ENCODE measurements at regions not wholly inside any gene's neighbourhood (a gene's known extent, or its start where the extent isn't known, plus 50 kb on each side); places are given as distances from the start of the nearest gene placed in this dataset.

DNA sequence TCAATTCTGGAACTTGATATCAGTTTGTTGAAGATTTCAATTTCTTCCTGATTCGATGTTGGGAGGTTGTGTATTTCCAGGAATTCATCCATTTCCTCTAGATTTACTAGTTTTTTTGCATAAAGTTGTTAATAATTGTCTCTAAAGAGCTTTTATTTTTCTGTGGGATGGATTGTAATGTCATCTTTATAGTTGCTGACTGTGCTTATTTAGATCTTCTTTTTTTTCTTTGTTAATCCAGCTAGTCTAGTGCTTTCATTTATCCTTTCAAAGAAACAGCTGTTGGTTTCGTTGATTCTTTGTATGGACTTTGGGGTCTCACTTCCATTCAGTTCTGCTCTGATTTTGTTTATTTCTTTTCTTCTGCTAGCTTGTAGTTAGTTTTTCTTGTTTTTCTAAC, 302.0 kb upstream of the DMAC1 start:
- in situ Hi-C loops (cut with MboI; ENCODE audit: low sequenced_read_pairs): no loop called here
- Histone ChIP-seq H3K36me3 (replicated peaks) (no peaks in the 10 kb centered on the region), H3K9me3 (no peaks in the 10 kb centered on the region), H3K4me1 (no peaks in the 10 kb centered on the region; the same call in 1 of the 2 replicates), H3K27me3 (ENCODE audit: low read depth) (no peaks in the 10 kb centered on the region), H3K4me3 (no peak overlapping the region)
- DNase-seq (ENCODE audit: low spot score in 2 of 2): no peak

DNA sequence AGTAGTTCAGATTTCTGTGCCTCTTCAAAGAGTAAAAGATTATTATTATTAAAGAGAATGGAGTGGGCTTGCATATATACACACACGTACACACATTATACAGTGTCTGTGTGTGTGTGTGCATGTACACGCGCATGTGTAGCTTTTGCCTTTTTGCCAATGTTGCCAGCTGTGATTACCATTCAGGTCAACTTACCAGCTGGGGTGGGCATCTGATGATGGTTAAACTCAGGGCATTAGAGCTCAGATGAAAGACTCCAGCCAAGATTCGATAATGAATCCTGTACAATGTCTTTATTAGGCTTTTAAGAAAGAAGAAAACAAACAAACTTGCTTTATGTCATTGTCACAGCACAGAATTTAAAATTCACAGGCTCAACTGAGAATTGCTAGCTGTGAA, 296.5 kb upstream of the DMAC1 start:
- in situ Hi-C loops (cut with MboI; ENCODE audit: low sequenced_read_pairs): no loop called here
- no peak overlapping the region for H3K4me3 ChIP-seq
- no peak for DNase-seq (ENCODE audit: low spot score in 2 of 2)
- H3K27me3 ChIP-seq (ENCODE audit: low read depth): no peaks in the 10 kb centered on the region
- H3K4me1 ChIP-seq: peaks cover 4% of the 10 kb centered on the region; the same call in 1 of the 2 replicates
- no peaks in the 10 kb centered on the region for H3K36me3 ChIP-seq (replicated peaks)
- H3K9me3 ChIP-seq: no peaks in the 10 kb centered on the region

DNA sequence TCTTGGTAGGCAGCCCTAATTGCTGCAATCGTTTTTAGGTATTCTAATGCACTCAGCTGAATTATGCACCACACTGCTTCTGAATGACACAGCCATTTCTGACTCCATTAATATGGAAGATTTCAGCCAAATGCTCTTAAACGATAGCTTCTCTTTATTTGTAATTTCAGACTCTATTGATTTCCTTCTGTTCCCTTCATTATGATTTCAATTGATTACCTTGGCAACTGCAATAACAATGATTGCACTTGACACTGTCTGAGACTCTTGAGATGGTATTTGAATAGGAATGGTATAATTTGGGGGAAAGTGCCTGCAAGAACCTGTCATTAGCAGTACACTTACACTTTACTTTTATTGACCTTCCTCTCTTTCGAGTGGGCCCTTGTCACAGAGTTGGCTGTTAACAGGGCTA, 296.1 kb upstream of the DMAC1 start:
- DNase-seq (ENCODE audit: low spot score in 2 of 2): peak; percentile 21 to 73
- Histone ChIP-seq H3K27me3 (ENCODE audit: low read depth) (no peaks in the 10 kb centered on the region), H3K36me3 (replicated peaks) (no peaks in the 10 kb centered on the region), H3K4me3 (no peak overlapping the region), H3K4me1 (peaks cover 4% of the 10 kb centered on the region; the same call in 1 of the 2 replicates), H3K9me3 (no peaks in the 10 kb centered on the region)
- in situ Hi-C loops (cut with MboI; ENCODE audit: low sequenced_read_pairs): no loop called here

DNA sequence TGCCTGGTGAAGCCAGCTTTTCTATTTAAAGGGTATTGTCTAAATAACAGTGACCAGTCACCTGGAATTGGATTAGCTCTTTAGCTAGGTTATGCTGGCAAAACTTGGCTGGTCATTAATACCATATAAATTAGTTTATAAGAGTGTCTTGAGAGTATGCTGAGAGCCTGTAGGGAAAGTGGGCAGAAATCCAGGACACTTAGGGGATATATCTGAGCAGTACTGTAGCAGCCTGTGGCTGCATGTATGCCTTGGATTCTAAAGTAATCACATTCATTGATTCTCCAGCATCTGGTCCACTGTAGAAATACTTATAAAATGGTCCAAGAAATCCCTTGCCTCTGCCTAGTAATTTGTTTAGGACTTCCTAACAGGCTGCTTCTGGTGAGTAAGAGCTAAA, 288.9 kb upstream of the DMAC1 start:
- in situ Hi-C loops (cut with MboI; ENCODE audit: low sequenced_read_pairs): no loop called here

DNA sequence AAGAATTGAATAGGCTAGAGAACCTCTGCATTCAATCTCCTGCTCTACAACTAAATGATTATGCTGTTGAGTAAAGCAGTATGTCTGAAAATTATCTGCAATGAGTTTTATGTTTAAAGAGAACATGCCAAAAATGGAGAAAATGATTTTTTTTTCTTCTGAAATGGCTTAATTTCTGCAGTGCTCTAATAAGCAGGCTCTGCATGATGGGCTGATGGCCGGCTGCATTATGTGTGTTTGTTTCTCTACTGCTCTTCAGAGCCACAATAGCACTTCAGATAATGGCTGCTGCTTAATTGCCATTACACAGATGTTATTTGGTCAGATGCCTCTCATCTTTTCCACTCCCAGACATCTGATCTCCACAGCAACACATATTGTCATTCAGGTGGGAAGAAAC, 286.4 kb upstream of the DMAC1 start:
- no peaks in the 10 kb centered on the region for H3K27me3 ChIP-seq (ENCODE audit: low read depth)
- in situ Hi-C loops (cut with MboI; ENCODE audit: low sequenced_read_pairs): no loop called here
- H3K4me3 ChIP-seq: no peak overlapping the region
- DNase-seq (ENCODE audit: low spot score in 2 of 2): no peak
- H3K9me3 ChIP-seq: no peaks in the 10 kb centered on the region
- H3K4me1 ChIP-seq: no peaks in the 10 kb centered on the region
- no peaks in the 10 kb centered on the region for H3K36me3 ChIP-seq (replicated peaks)

More for the DNA sequence above, 288.9 kb upstream of the DMAC1 start:
- H3K4me1 ChIP-seq: no peaks in the 10 kb centered on the region
- H3K27me3 ChIP-seq (ENCODE audit: low read depth): no peaks in the 10 kb centered on the region
- H3K9me3 ChIP-seq: no peaks in the 10 kb centered on the region
- DNase-seq (ENCODE audit: low spot score in 2 of 2): no peak
- H3K36me3 ChIP-seq (replicated peaks): no peaks in the 10 kb centered on the region
- H3K4me3 ChIP-seq: no peak overlapping the region

DNA sequence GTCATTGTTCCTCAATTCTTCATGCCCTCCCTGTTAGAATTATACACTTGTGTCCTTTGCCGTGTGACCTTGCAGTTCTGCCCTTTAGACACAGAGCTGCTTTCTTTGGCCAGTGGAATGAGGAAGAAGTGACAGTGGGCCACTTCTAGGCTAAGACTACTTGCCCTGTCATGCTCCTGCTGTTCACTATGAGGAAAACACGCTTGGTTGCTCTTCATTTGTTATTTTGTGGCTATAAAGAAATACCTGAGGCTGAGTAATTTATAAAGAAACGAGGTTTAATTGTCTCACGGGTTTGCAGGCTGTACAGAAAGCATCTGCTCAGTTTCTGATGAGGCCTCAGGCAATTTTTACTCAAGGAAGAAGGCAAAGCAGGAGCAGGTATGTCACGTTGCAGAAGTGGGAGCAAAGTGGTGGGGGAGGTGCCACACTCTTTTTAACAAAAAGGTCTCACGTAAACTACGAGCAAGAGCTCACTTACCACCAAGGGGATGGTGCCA, 279.1 kb upstream of the DMAC1 start:
- Histone ChIP-seq H3K9me3 (no peaks in the 10 kb centered on the region), H3K27me3 (ENCODE audit: low read depth) (no peaks in the 10 kb centered on the region), H3K4me1 (no peaks in the 10 kb centered on the region), H3K4me3 (no peak overlapping the region), H3K36me3 (replicated peaks) (no peaks in the 10 kb centered on the region)
- in situ Hi-C loops (cut with MboI; ENCODE audit: low sequenced_read_pairs): no loop called here
- no peak for DNase-seq (ENCODE audit: low spot score in 2 of 2)

DNA sequence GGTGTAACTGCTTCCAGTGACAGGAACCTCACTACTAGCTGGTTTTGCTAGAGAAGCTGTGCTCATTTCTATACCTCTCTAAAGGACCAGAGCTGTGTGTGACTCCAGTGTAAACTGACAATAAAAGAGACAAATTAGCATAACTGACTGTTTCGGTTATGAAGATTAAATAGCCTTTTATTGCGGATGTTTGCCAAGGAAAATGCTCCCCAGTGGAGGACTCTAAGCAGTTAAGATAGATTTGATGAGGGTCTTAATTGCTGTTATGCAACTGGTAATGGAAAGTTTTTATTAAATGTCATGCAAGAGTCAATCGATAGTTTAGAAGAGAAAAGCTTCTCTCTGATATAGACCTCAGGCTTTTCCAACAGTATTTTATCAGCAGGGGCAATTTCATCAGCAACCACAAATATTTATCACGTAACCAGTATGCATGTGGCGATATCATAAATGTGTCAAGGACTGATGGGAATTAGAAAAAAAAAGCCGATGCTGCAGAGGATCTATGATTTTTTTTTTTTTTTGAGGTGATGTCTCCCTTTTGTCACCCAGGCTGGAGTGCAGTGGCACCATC, 275.2 kb upstream of the DMAC1 start:
- in situ Hi-C loops (cut with MboI; ENCODE audit: low sequenced_read_pairs): no loop called here
- no peak overlapping the region for H3K4me3 ChIP-seq
- no peaks in the 10 kb centered on the region for H3K27me3 ChIP-seq (ENCODE audit: low read depth)
- H3K36me3 ChIP-seq (replicated peaks): no peaks in the 10 kb centered on the region
- no peaks in the 10 kb centered on the region for H3K4me1 ChIP-seq
- H3K9me3 ChIP-seq: no peaks in the 10 kb centered on the region
- DNase-seq (ENCODE audit: low spot score in 2 of 2): peak in 1 of 2 experiments; percentile 61

DNA sequence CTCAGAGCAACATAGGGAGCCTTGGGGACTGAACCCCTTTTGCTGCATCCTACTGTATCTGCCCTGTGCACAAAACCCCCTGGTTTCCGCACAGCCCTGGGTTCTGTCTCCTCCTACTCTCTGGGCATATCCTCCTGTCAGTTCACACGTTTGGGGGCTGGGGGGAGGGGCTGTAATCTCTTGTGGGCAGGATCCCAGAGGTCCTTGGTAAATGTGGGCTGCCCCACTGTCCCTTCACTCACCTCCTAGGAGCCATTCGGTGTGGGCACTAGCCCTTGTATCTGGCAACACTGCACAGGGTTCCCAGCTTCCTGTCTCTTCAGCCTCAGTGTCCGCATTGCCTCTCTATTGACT, 271.8 kb upstream of the DMAC1 start:
- Histone ChIP-seq H3K4me1 (no peaks in the 10 kb centered on the region), H3K4me3 (no peak overlapping the region), H3K36me3 (replicated peaks) (no peaks in the 10 kb centered on the region), H3K27me3 (ENCODE audit: low read depth) (no peaks in the 10 kb centered on the region), H3K9me3 (peaks cover 2% of the 10 kb centered on the region; the same call in 1 of the 2 replicates)
- DNase-seq (ENCODE audit: low spot score in 2 of 2): no peak
- in situ Hi-C loops (cut with MboI; ENCODE audit: low sequenced_read_pairs): no loop called here

DNA sequence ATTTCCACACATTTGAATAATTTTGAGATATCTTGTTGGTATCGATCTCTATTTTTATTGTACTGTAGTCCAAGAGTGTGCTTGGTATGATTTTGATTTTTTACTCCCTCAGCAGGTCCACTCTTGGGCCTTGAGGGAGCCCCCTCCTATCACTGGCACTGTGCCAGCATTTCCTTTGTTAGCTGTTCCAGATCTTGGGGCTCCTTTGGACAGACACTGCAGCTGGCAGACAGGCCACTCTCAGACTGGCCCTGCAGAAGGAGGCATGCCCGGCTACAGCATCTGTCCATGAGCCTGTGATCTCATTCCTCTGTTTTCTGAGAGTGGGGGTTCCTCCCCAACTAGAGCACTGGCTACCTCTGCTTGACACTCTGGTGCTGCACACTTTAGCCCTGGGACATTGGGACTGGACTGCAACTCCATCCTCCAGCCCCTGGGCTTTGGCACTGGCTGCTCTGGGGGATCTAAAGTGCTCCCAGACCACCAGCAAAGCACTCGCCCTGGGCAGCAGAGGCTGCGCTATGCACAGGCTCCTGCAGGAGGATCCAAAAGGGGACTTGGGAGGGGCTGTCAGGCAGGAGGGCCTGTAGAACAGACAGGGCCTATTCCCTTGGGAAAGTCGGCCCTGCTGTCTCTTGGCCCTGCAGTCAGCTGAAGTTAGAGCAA, 271.3 kb upstream of the DMAC1 start:
- no peak for DNase-seq (ENCODE audit: low spot score in 2 of 2)
- H3K27me3 ChIP-seq (ENCODE audit: low read depth): no peaks in the 10 kb centered on the region
- in situ Hi-C loops (cut with MboI; ENCODE audit: low sequenced_read_pairs): no loop called here
- no peaks in the 10 kb centered on the region for H3K4me1 ChIP-seq
- peaks cover 2% of the 10 kb centered on the region; the same call in 1 of the 2 replicates for H3K9me3 ChIP-seq
- no peak overlapping the region for H3K4me3 ChIP-seq
- H3K36me3 ChIP-seq (replicated peaks): no peaks in the 10 kb centered on the region

DNA sequence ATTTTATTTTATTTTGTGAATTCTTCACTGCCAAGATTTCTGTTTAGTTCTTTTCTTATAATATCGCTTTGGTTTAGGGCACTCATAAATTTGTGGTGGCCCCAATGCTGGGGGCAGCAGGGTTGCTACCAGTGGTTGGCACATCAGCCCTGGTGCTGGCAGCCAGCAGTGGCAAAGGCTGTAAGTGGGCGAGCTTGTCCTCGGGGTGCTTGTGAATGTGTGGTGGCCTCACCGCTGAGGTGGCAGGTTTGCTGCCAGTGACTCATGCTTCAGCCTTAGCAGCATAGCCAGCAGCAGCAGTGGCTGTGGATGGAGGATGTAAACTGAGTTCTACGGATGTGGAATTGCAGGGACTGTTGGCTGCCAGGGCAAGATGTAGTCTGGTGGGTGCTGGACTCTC, 262.9 kb upstream of the DMAC1 start:
- Histone ChIP-seq H3K36me3 (replicated peaks) (no peaks in the 10 kb centered on the region), H3K9me3 (no peaks in the 10 kb centered on the region), H3K27me3 (ENCODE audit: low read depth) (no peaks in the 10 kb centered on the region), H3K4me1 (no peaks in the 10 kb centered on the region), H3K4me3 (no peak overlapping the region)
- in situ Hi-C loops (cut with MboI; ENCODE audit: low sequenced_read_pairs): no loop called here
- no peak for DNase-seq (ENCODE audit: low spot score in 2 of 2)

DNA sequence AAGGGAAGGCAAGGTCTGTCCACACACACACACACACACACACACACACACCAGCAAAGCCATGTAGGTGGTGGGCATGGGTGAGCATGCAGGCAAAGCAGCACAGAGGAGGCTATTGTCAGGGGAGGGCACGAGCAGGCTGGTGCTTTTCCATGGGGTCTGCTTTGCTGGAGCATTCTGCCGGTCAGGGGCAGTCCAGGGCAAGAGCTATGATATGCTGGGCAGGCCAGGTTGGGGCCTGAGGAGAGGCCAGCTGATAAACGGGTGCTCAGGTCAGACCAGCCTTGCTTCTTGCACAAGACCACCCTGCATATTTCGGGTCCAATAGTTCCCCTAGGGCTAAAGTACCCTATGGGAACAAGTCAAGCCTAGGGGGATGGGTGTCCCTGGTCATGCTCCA, 253.9 kb upstream of the DMAC1 start:
- H3K9me3 ChIP-seq: no peaks in the 10 kb centered on the region; the same call in 1 of the 2 replicates

DNA sequence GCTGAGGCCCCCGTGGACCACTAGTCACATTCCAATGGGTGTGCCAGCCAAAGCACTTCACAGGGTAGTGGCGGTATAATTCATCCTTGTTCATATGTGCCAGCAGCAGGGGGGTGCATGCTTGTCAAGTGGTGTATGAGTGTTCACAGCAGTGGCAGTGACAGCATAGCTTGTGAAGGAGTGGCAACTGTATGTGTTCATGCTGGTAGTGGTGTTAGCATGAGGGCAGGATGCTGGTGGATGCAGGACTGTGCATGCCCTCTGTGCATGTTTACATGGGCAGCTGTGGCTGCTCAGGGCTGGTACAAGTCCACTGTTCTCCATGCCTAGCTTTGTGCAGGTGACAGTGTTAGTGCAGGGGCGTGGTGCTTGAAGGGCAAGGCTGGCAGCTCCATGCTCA, 253.4 kb upstream of the DMAC1 start:
- H3K4me1 ChIP-seq: no peaks in the 10 kb centered on the region
- in situ Hi-C loops (cut with MboI; ENCODE audit: low sequenced_read_pairs): no loop called here
- DNase-seq (ENCODE audit: low spot score in 2 of 2): no peak
- H3K4me3 ChIP-seq: no peak overlapping the region
- H3K36me3 ChIP-seq (replicated peaks): no peaks in the 10 kb centered on the region
- no peaks in the 10 kb centered on the region; the same call in 1 of the 2 replicates for H3K9me3 ChIP-seq
- no peaks in the 10 kb centered on the region for H3K27me3 ChIP-seq (ENCODE audit: low read depth)

More for the DNA sequence above, 253.9 kb upstream of the DMAC1 start:
- Histone ChIP-seq H3K4me3 (no peak overlapping the region), H3K36me3 (replicated peaks) (no peaks in the 10 kb centered on the region), H3K27me3 (ENCODE audit: low read depth) (no peaks in the 10 kb centered on the region), H3K4me1 (no peaks in the 10 kb centered on the region)
- in situ Hi-C loops (cut with MboI; ENCODE audit: low sequenced_read_pairs): no loop called here
- DNase-seq (ENCODE audit: low spot score in 2 of 2): no peak

DNA sequence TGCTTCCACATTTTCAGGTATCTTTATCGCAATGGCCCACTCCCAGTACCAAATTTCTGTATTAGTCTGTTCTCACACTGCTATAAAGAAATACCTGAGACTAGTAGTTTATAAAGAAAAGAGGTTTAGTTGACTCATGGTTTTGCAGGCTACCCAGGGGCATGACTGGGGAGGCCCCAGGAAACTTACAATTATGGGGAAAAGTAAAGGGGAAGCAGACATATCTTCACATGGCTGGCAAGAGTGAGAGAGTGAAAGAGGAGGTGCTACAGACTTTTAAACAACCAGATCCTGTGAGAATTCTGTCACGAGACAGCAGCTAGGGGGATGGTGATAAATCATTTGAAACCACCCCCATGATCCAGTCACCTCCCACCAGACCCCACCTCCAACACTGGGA, 238.2 kb upstream of the DMAC1 start:
- DNase-seq (ENCODE audit: low spot score in 2 of 2): no peak
- in situ Hi-C loops (cut with MboI; ENCODE audit: low sequenced_read_pairs): no loop called here

DNA sequence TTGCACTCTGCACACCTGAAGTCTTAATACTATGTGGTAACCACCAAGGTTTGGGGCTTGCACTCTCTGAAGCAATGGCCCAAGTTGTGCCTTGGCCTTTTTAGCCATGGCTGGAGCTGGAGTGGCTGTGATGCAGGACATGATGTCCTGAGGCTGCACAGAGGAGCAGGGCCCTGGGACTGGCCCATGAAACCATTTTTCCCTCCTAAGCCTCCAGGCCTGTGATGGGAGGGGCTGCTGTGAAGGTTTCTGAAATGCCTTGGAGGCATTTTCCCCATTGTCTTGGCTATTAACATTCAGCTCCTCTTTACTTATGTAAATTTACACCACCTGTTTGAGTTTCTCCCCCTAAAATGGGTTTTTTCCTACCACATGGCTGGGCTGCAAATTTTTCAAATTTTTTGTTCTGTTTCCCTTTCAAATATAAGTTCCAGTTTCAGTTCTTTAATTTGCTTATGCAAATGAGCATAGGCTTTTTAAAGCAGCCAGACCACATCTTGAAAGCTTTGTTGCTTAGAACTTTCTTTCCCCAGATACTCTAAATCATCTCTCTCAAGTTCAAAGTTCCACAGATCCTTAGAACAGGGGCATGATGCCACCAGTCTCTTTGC, 237.4 kb upstream of the DMAC1 start:
- no peaks in the 10 kb centered on the region for H3K9me3 ChIP-seq
- H3K4me1 ChIP-seq: no peaks in the 10 kb centered on the region
- H3K36me3 ChIP-seq (replicated peaks): no peaks in the 10 kb centered on the region
- in situ Hi-C loops (cut with MboI; ENCODE audit: low sequenced_read_pairs): no loop called here
- H3K27me3 ChIP-seq (ENCODE audit: low read depth): no peaks in the 10 kb centered on the region
- peak in 1 of 2 experiments; percentile 8 for DNase-seq (ENCODE audit: low spot score in 2 of 2)
- H3K4me3 ChIP-seq: no peak overlapping the region

More for the DNA sequence above, 238.2 kb upstream of the DMAC1 start:
- Histone ChIP-seq H3K27me3 (ENCODE audit: low read depth) (no peaks in the 10 kb centered on the region), H3K4me3 (no peak overlapping the region), H3K4me1 (no peaks in the 10 kb centered on the region), H3K36me3 (replicated peaks) (no peaks in the 10 kb centered on the region), H3K9me3 (no peaks in the 10 kb centered on the region)

Measured in HAP-1 (cell line).